Stimulated activated naive B cell treated with anti-CD40 and anti-IgM and Interleukin-4, amounts not matched to agents 10 μg/mL and 1 μg/mL and 100 μg/mL, for 72 hours (primary cell): ENCODE measurements at regions not wholly inside any gene's neighbourhood (a gene's known extent, or its start where the extent isn't known, plus 50 kb on each side); places are given as distances from the start of the nearest gene placed in this dataset.
A peak's percentile ranks its signal among the peaks of the same experiment; 100 is the strongest.

ENCODE experiments used
- ATAC-seq, 2 donors: fragments of 150-1000 bp; cut with Tn5 transposase; replicated peaks; 2 replicates each; pipeline ENCODE4 v1.10.0; 2021; ENCODE audit warnings: moderate library complexity in 1 of 2
- DNase-seq: peaks from one replicate; pipeline ENCODE4 v3.0.0; 2021
- H3K27ac Mint-ChIP-seq: one replicate; pipeline ENCODE4 v1.8.0; 2022; ENCODE audit warnings: mild to moderate bottlenecking, mixed read lengths
- H3K27me3 Mint-ChIP-seq, 2 donors: one replicate each; pipeline ENCODE4 v1.8.0; 2022; ENCODE audit warnings: mixed read lengths in 2 of 2
- H3K36me3 Mint-ChIP-seq, 2 donors: one replicate each; pipeline ENCODE4 v1.8.0; 2022; ENCODE audit warnings: mixed read lengths in 2 of 2, mild to moderate bottlenecking in 1 of 2
- H3K4me1 Mint-ChIP-seq, 2 donors: one replicate each; pipeline ENCODE4 v1.8.0; 2022; ENCODE audit warnings: mixed read lengths in 2 of 2, mild to moderate bottlenecking in 1 of 2
- H3K4me3 Mint-ChIP-seq, 2 donors: one replicate each; pipeline ENCODE4 v1.8.0; 2022; ENCODE audit warnings: mild to moderate bottlenecking in 2 of 2, mixed read lengths in 2 of 2, moderate library complexity in 1 of 2
- H3K9me3 Mint-ChIP-seq, 2 donors: one replicate each; pipeline ENCODE4 v1.8.0; 2022; ENCODE audit warnings: mixed read lengths in 2 of 2, mild to moderate bottlenecking in 1 of 2

GRCh38 chr5:64110222-64110621, 55.4 kb upstream of the RNF180 start:
- ATAC-seq, result no peak
- H3K27ac Mint-ChIP-seq, result no peak overlapping the region
- no peak overlapping the region for H3K4me3 Mint-ChIP-seq
- no peaks in the 10 kb centered on the region for H3K4me1 Mint-ChIP-seq
- H3K36me3 Mint-ChIP-seq, result no peaks in the 10 kb centered on the region
- peaks cover 11 to 17% of the 10 kb centered on the region in 2 donors for H3K9me3 Mint-ChIP-seq
- H3K27me3 Mint-ChIP-seq, result no peaks in the 10 kb centered on the region
- DNase-seq, result no peak

- Mint-ChIP-seq H3K9me3 (peaks cover 13 to 19% of the 10 kb centered on the region in 2 donors), H3K27ac (no peak overlapping the region), H3K36me3 (no peaks in the 10 kb centered on the region), H3K27me3 (no peaks in the 10 kb centered on the region), H3K4me1 (no peaks in the 10 kb centered on the region), H3K4me3 (no peak overlapping the region)
- no peak for DNase-seq
- no peak for ATAC-seq
These were observed 57.0 kb upstream of the RNF180 start for GRCh38 chr5:64108674-64109073.

GRCh38 chr5:64100203-64100602, 65.4 kb upstream of the RNF180 start:
- Mint-ChIP-seq H3K27me3 (no peaks in the 10 kb centered on the region), H3K27ac (no peak overlapping the region), H3K36me3 (no peaks in the 10 kb centered on the region), H3K4me1 (no peaks in the 10 kb centered on the region), H3K4me3 (no peak overlapping the region), H3K9me3 (peaks cover 5 to 8% of the 10 kb centered on the region in 2 donors)
- DNase-seq (no peak), ATAC-seq (no peak)

GRCh38 chr5:64096771-64097170, 68.9 kb upstream of the RNF180 start:
- Mint-ChIP-seq H3K4me1 (no peaks in the 10 kb centered on the region), H3K27me3 (no peaks in the 10 kb centered on the region), H3K36me3 (no peaks in the 10 kb centered on the region), H3K4me3 (no peak overlapping the region), H3K9me3 (peaks cover 4 to 5% of the 10 kb centered on the region in 2 donors), H3K27ac (no peak overlapping the region)
- ATAC-seq (no peak), DNase-seq (no peak)

GRCh38 chr5:64077589-64077988, 88.1 kb upstream of the RNF180 start:
- Mint-ChIP-seq H3K27me3 (no peaks in the 10 kb centered on the region), H3K9me3 (peaks cover 0 to 2% of the 10 kb centered on the region in 2 donors)
- no peak for DNase-seq

GRCh38 chr5:64074533-64074932, 91.1 kb upstream of the RNF180 start:
- no peaks in the 10 kb centered on the region for H3K9me3 Mint-ChIP-seq
- DNase-seq, result no peak
- H3K4me3 Mint-ChIP-seq, result no peak overlapping the region
- peak in 1 of 2 donors; percentile 48 for ATAC-seq
- H3K27me3 Mint-ChIP-seq, result no peaks in the 10 kb centered on the region
- no peak overlapping the region for H3K27ac Mint-ChIP-seq
- no peaks in the 10 kb centered on the region for H3K4me1 Mint-ChIP-seq
- H3K36me3 Mint-ChIP-seq, result no peaks in the 10 kb centered on the region

More at GRCh38 chr5:64077589-64077988, 88.1 kb upstream of the RNF180 start:
- ATAC-seq, result no peak
- no peaks in the 10 kb centered on the region for H3K4me1 Mint-ChIP-seq
- H3K4me3 Mint-ChIP-seq, result no peak overlapping the region
- H3K27ac Mint-ChIP-seq, result no peak overlapping the region
- H3K36me3 Mint-ChIP-seq, result no peaks in the 10 kb centered on the region

GRCh38 chr5:64069486-64069885, 96.2 kb upstream of the RNF180 start:
- ATAC-seq (no peak), DNase-seq (no peak)
- Mint-ChIP-seq H3K27ac (no peak overlapping the region), H3K4me3 (no peak overlapping the region), H3K4me1 (no peaks in the 10 kb centered on the region), H3K27me3 (no peaks in the 10 kb centered on the region), H3K9me3 (peaks cover 0 to 2% of the 10 kb centered on the region in 2 donors), H3K36me3 (no peaks in the 10 kb centered on the region)

- no peaks in the 10 kb centered on the region for H3K27me3 Mint-ChIP-seq
- no peak for DNase-seq
- no peaks in the 10 kb centered on the region for H3K4me1 Mint-ChIP-seq
- no peak overlapping the region for H3K4me3 Mint-ChIP-seq
- no peaks in the 10 kb centered on the region for H3K36me3 Mint-ChIP-seq
- no peak overlapping the region for H3K27ac Mint-ChIP-seq
- peaks cover 4 to 17% of the 10 kb centered on the region in 2 donors for H3K9me3 Mint-ChIP-seq
- no peak for ATAC-seq
These were observed 88.1 kb upstream of the HTR1A start for GRCh38 chr5:64050296-64050695.

- H3K27ac Mint-ChIP-seq, result no peak overlapping the region
- ATAC-seq, result no peak
- no peaks in the 10 kb centered on the region for H3K36me3 Mint-ChIP-seq
- H3K9me3 Mint-ChIP-seq, result peaks cover 19 to 23% of the 10 kb centered on the region in 2 donors
- no peaks in the 10 kb centered on the region for H3K27me3 Mint-ChIP-seq
- DNase-seq, result no peak
- H3K4me3 Mint-ChIP-seq, result no peak overlapping the region
- H3K4me1 Mint-ChIP-seq, result no peaks in the 10 kb centered on the region
These were observed 78.2 kb upstream of the HTR1A start for GRCh38 chr5:64040490-64040889.

- Mint-ChIP-seq H3K9me3 (peaks cover 0 to 2% of the 10 kb centered on the region in 2 donors), H3K27me3 (no peaks in the 10 kb centered on the region), H3K36me3 (no peaks in the 10 kb centered on the region), H3K27ac (no peak overlapping the region), H3K4me3 (no peak overlapping the region), H3K4me1 (no peaks in the 10 kb centered on the region)
- DNase-seq (no peak), ATAC-seq (no peak)
These were observed 64.2 kb upstream of the HTR1A start for GRCh38 chr5:64026493-64026892.

- Mint-ChIP-seq H3K27ac (no peak overlapping the region), H3K36me3 (no peaks in the 10 kb centered on the region), H3K4me3 (no peak overlapping the region), H3K9me3 (no peaks in the 10 kb centered on the region), H3K27me3 (no peaks in the 10 kb centered on the region), H3K4me1 (no peaks in the 10 kb centered on the region)
- ATAC-seq (no peak), DNase-seq (no peak)
These were observed 57.5 kb upstream of the HTR1A start for GRCh38 chr5:64019746-64020145.

GRCh38 chr5:64018966-64019365, 56.7 kb upstream of the HTR1A start:
- H3K9me3 Mint-ChIP-seq, result no peaks in the 10 kb centered on the region
- H3K36me3 Mint-ChIP-seq, result no peaks in the 10 kb centered on the region
- ATAC-seq (no peak), DNase-seq (no peak)
- no peak overlapping the region for H3K27ac Mint-ChIP-seq
- no peaks in the 10 kb centered on the region for H3K4me1 Mint-ChIP-seq
- H3K27me3 Mint-ChIP-seq, result no peaks in the 10 kb centered on the region
- no peak overlapping the region for H3K4me3 Mint-ChIP-seq

- H3K4me3 Mint-ChIP-seq, result no peak overlapping the region
- H3K27me3 Mint-ChIP-seq, result no peaks in the 10 kb centered on the region
- H3K27ac Mint-ChIP-seq, result no peak overlapping the region
These were observed 53.6 kb upstream of the HTR1A start for GRCh38 chr5:64015824-64016223.

More at GRCh38 chr5:64015824-64016223, 53.6 kb upstream of the HTR1A start:
- H3K36me3 Mint-ChIP-seq, result no peaks in the 10 kb centered on the region
- no peak for ATAC-seq
- DNase-seq, result no peak
- H3K4me1 Mint-ChIP-seq, result no peaks in the 10 kb centered on the region
- H3K9me3 Mint-ChIP-seq, result no peaks in the 10 kb centered on the region
